Transverse colon (tissue), 4 donors: ENCODE measurements at regions not wholly inside any gene's neighbourhood (a gene's known extent, or its start where the extent isn't known, plus 50 kb on each side); places are given as distances from the start of the nearest gene placed in this dataset.

Experiments
- DNase-seq: peaks from one replicate; pipeline ENCODE4 v3.0.0-alpha.2; 2019
- H3K27ac ChIP-seq, 4 donors: fragments of 200-600 bp; sonication (generic); 2 replicates each; pipeline ENCODE4 v1.5.1; 2016 to 2018; ENCODE audit warnings: inconsistent platforms in 4 of 4
- H3K27me3 ChIP-seq: fragments of 200-600 bp; sonication (generic); 2 replicates; pipeline ENCODE4 v1.5.1; 2017; ENCODE audit warnings: inconsistent platforms
- H3K36me3 ChIP-seq, 4 donors: fragments of 200-600 bp; sonication (generic); 2 replicates each; pipeline ENCODE4 v1.5.1; 2017 to 2019; ENCODE audit warnings: inconsistent platforms in 4 of 4
- H3K4me1 ChIP-seq, 4 donors: fragments of 200-600 bp; sonication (generic); 2 replicates each; pipeline ENCODE4 v1.5.1; 2017 to 2020; ENCODE audit warnings: inconsistent platforms in 4 of 4
- H3K4me3 ChIP-seq, 4 donors: fragments of 200-600 bp; sonication (generic); 1 replicate in 1 of 4; 2 replicates in 3 of 4; pipeline versions ENCODE4 v1.5.1 to v1.6.1; 2017 to 2019; ENCODE audit warnings: inconsistent platforms in 4 of 4
- H3K9me3 ChIP-seq, 2 donors: fragments of 200-600 bp; sonication (generic); 2 replicates each; pipeline ENCODE4 v1.5.1; 2017 to 2019; ENCODE audit warnings: inconsistent platforms in 2 of 2
- CTCF ChIP-seq, 5 experiments: fragments of 200-600 bp in 3 of 5; fragments of 450-650 bp in 2 of 5; sonication (generic) in 3 of 5; IDR thresholded peaks; 1 replicate in 2 of 5; 2 replicates in 3 of 5; pipeline ENCODE4 v1.5.1; 2016 to 2017; ENCODE audit warnings: antibody characterized with exemption in 5 of 5, inconsistent platforms in 3 of 5, mild to moderate bottlenecking in 2 of 5, moderate library complexity in 1 of 5
- EP300 ChIP-seq: sonication (generic); formaldehyde crosslinking; IDR thresholded peaks from one replicate; pipeline ENCODE4 v1.6.1; 2017; ENCODE audit warnings: antibody characterized with exemption, low read depth
- POLR2A ChIP-seq: fragments of 450-650 bp; IDR thresholded peaks from one replicate; pipeline ENCODE4 v1.6.1; 2016; ENCODE audit warnings: antibody characterized with exemption, mild to moderate bottlenecking, moderate library complexity
- POLR2AphosphoS5 ChIP-seq, 3 donors: sonication (generic); formaldehyde crosslinking; IDR thresholded peaks; one replicate each; pipeline ENCODE4 v1.6.1; 2016; ENCODE audit warnings: antibody characterized with exemption in 3 of 3
- WGBS, 2 donors: methylation state at CpG; one replicate each; pipeline ENCODE4 v1.1.5; 2018; ENCODE audit warnings: low coverage in 1 of 2; 5-methylcytosine and 5-hydroxymethylcytosine counted together
- in situ Hi-C, 4 donors: fragments of 200-750 bp; cut with MboI; loops; one replicate each; pipeline versions ENCODE4 v1.15.0 to v1.15.1; 2017; ENCODE audit warnings: low sequenced_read_pairs in 3 of 4, low pct_ligation_motif_present in 1 of 4, low pct_unique_long_range_greater_than_20kb in 1 of 4
- intact Hi-C: fragments of 100-400 bp; cut with DNase I; formaldehyde crosslinking; loops from one replicate; pipeline ENCODE4 v1.15.1; 2023; ENCODE audit warnings: low total_unique reads

- no peak overlapping the region for H3K27ac ChIP-seq
- H3K4me3 ChIP-seq: no peak overlapping the region
- in situ Hi-C loops: no loop called here
- peaks cover 2 to 5% of the 10 kb centered on the region in 2 donors for H3K9me3 ChIP-seq
- peaks cover 0 to 9% (median 2%) of the 10 kb centered on the region in 4 donors for H3K4me1 ChIP-seq
- no peaks in the 10 kb centered on the region for H3K27me3 ChIP-seq
- 50 to 73% methylated on average over 2 to 3 of the region's 3 CpGs for WGBS, 2 donors
- intact Hi-C loops: no loop called here
- TF ChIP-seq POLR2A: no peak
- TF ChIP-seq EP300: no peak
- TF ChIP-seq CTCF (IDR thresholded peaks at IDR 0.05): no peak
- TF ChIP-seq POLR2AphosphoS5 (IDR thresholded peaks at IDR 0.05): no peak
- H3K36me3 ChIP-seq: no peaks in the 10 kb centered on the region
- no peak for DNase-seq
Measured at GRCh38 chr2:172373766-172374165, 53.6 kb upstream of the ITGA6 start.

GRCh38 chr2:172374318-172375240 lies 52.8 kb upstream of the ITGA6 start:
- H3K4me1 ChIP-seq: peaks cover 0 to 9% (median 2%) of the 10 kb centered on the region in 4 donors
- in situ Hi-C loops (no loop called here), intact Hi-C loops (no loop called here)
- no peaks in the 10 kb centered on the region for H3K27me3 ChIP-seq
- no peaks in the 10 kb centered on the region for H3K36me3 ChIP-seq
- WGBS, 2 donors: 51 to 59% methylated on average over 2 to 7 of the region's 7 CpGs
- no peak for DNase-seq
- no peak overlapping the region for H3K27ac ChIP-seq
- H3K4me3 ChIP-seq: no peak overlapping the region
- TF ChIP-seq EP300: no peak
- TF ChIP-seq POLR2AphosphoS5 (IDR thresholded peaks at IDR 0.05): no peak
- no peak for TF ChIP-seq CTCF (IDR thresholded peaks at IDR 0.05)
- no peak for TF ChIP-seq POLR2A
- H3K9me3 ChIP-seq: no peaks in the 10 kb centered on the region

- intact Hi-C loops: no loop called here
- Histone ChIP-seq H3K27me3 (no peaks in the 10 kb centered on the region), H3K4me3 (no peak overlapping the region), H3K4me1 (peaks cover 0 to 9% (median 2%) of the 10 kb centered on the region in 4 donors), H3K9me3 (no peaks in the 10 kb centered on the region), H3K27ac (no peak overlapping the region), H3K36me3 (no peaks in the 10 kb centered on the region)
- in situ Hi-C loops: no loop called here
- WGBS, 2 donors: 61% methylated on average over 2 of the region's 2 CpGs; no CpG with 5 or more reads in 1 of the 2 donors
- no peak for DNase-seq
- TF ChIP-seq POLR2AphosphoS5 (IDR thresholded peaks at IDR 0.05) (no peak), CTCF (IDR thresholded peaks at IDR 0.05) (no peak), EP300 (no peak), POLR2A (no peak)
Measured at GRCh38 chr2:172375251-172375650, 52.1 kb upstream of the ITGA6 start.

- no peak for DNase-seq
- Histone ChIP-seq H3K27me3 (no peaks in the 10 kb centered on the region), H3K4me1 (peaks cover 0 to 9% (median 2%) of the 10 kb centered on the region in 4 donors), H3K9me3 (no peaks in the 10 kb centered on the region), H3K4me3 (no peak overlapping the region), H3K36me3 (no peaks in the 10 kb centered on the region), H3K27ac (no peak overlapping the region)
- in situ Hi-C loops (no loop called here), intact Hi-C loops (no loop called here)
- WGBS, 2 donors: 84 to 86% methylated on average over 5 of the region's 5 CpGs
- TF ChIP-seq POLR2AphosphoS5 (IDR thresholded peaks at IDR 0.05) (no peak), CTCF (IDR thresholded peaks at IDR 0.05) (no peak), EP300 (no peak), POLR2A (no peak)
Measured at GRCh38 chr2:172376016-172376415, 51.4 kb upstream of the ITGA6 start.
